Brain pericyte (primary cell): ENCODE measurements at regions not wholly inside any gene's neighbourhood (a gene's known extent, or its start where the extent isn't known, plus 50 kb on each side); places are given as distances from the start of the nearest gene placed in this dataset.
A peak's percentile ranks its signal among the peaks of the same experiment; 100 is the strongest.

Experiments
- DNase-seq: peaks from one replicate; pipeline ENCODE4 v3.0.0-alpha.2; 2012; ENCODE audit warnings: low read depth, low spot score

DNA sequence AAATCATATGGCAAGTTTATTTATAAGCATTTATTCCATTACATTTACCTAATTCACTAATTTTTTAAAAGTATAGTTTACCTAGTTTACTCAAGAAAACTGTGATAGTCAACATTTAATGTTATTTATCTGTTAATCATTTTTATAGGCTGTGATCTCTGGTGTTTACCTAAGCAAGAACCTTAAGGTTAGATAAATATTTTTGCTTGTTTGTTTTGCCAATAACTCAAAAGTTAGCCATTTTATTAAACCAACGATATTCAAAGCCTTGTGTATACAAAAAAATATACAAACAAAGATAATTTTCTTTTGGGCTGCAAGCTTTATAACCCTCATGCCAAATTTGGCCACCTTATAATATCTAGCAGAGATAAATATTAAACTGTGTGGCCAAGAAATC, 157.3 kb downstream of the SLCO1B3 start:
- DNase-seq: no peak

DNA sequence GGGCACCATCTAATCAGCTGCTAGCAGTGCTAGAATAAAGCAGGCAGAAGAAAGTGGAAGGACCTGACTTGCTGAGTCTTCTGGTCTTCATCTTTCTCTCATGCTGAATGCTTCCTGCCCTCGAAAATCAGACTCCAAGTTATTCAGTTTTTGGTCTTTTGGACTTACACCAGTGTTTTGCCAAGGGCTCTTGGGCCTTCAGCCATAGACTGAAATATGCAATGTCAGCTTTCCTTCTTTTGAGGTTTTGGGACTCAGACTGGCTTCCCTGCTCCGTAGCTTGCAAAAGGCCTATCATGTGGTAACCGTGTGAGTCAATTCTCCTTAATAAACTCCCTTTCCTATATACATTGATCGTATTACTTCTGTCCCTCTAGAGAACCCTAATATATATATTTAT, 159.3 kb downstream of the SLCO1B3 start:
- no peak for DNase-seq

DNA sequence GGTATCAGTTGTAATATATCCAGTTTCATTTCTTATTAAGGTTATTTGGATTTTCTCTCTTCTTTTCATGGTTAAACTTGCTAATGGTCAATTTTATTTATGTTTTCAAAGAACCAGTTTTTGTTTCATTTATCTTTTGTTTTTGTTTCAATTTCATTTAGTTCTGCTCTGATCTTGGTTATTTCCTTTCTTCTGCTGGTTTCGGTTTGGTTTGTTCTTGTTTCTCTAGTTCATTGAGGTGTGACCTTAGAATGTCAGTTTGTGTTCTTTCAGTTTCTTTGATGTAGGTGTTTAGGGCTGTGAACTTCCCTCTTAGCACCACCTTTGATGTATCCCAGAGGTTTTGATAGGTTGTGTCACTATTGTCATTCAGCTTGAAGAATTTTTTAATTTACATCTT, 145.6 kb upstream of the SLCO1B1 start:
- DNase-seq: no peak

DNA sequence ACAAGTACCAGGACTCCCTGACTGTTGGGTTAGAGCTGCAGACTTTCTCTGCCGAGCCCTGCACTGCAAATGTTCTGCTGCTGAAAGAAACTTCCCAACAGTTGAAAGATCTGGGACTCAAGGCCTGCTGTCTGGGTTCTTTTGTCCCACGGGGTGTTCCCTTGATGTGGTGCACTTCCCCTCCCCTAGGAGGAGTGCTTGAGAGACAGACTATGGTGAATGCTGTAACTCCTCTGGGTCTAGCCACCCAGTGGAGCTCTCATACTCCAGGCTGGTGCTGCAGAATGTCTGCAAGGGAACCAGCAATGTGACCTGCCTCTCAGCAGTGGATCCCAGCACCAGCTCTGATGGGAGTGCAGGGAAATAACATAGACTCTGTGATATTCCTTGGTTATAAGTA, 129.2 kb upstream of the SLCO1B1 start:
- DNase-seq: no peak

DNA sequence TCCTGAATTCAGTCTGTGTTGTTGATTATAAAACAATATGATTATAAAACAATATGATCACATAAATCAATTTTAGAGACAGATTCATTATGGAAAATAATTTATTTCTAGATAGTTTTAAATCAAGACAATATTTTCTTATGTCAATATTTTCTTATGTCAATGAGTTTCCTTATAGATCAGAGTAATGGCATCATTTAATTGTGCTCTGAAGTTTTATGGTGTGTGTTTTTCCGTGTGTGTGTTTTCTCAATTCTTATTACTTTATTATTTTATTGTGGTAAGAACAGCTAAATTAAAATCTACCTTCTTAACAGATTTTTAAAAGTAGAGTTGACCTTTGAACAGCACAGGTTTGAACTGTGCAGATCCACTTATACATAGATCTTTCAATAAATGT, 105.3 kb upstream of the SLCO1B1 start:
- DNase-seq: no peak

DNA sequence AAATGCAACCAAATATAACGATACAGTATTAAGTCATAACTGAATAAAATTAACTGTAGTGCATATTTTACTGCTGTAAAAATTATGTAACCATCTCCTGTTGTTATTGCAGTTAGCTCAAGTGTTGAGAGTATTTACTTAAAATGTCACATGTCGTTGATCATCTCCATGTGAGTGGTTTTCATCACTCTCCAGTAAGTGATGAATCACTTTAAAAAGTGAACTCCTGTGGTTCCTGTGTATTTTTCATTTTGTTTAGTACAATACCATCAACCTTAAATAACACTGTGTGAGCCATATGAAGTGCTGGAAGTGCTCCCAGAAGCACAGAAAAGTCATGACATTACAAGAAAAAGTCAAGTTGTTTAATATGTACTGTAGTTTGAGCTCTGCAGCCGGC, 104.7 kb upstream of the SLCO1B1 start:
- peak; percentile 94 for DNase-seq

DNA sequence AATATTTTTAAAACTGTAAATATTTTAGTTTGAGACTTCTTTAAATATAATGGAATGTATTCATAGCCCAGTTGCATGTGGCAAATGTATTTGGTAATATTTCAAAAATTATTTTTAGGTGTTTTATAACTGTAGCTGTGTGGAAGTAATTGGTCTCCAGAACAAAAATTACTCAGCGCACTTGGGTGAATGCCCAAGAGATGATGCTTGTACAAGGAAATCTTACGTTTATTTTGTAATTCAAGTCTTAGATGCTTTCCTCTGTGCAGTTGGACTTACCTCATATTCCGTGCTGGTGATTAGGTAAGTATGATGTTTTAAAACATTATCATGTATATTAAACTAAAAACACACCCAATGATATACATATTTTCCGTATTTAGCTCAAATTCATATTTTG, 76.7 kb upstream of the SLCO1B1 start:
- peak; percentile 64 for DNase-seq

DNA sequence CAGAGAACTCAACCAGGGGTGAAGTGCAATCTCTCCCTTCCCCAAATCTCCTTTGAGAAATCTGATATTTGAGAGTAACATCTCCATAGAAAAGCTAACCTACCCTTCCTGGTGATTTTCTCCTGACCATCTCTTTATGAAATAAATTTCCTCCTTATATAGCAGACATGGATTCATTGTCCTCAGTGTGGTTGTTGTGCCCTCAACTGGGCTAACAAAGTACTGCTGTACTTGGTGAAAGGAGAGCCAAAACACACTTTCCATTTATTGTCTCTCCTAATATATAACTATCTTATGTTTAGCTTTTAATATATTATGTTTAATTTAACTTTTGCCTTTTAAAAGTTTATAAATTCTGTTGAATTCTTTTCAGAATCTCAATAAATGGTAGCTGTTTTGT, 65.1 kb upstream of the SLCO1B1 start:
- no peak for DNase-seq

DNA sequence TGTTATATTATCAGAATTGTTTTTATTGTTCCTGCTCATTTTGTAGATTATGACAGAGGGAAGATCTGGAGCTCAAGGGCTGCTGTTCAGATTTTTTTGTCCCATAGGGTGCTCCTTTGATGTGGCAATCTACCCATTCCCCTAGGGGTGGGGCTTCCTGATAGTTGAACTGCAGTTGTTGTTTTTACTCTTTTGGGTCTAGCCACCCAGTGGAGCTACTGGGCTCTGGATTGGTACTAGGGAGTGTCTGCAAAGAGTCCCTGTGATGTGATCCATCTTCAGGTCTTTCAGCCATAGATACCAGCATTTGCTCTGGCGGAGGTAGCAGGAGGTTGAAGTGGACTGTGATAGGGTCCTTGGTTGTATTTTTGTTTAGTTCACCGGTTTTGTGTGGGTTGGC, 57.9 kb upstream of the SLCO1B1 start:
- no peak for DNase-seq

DNA sequence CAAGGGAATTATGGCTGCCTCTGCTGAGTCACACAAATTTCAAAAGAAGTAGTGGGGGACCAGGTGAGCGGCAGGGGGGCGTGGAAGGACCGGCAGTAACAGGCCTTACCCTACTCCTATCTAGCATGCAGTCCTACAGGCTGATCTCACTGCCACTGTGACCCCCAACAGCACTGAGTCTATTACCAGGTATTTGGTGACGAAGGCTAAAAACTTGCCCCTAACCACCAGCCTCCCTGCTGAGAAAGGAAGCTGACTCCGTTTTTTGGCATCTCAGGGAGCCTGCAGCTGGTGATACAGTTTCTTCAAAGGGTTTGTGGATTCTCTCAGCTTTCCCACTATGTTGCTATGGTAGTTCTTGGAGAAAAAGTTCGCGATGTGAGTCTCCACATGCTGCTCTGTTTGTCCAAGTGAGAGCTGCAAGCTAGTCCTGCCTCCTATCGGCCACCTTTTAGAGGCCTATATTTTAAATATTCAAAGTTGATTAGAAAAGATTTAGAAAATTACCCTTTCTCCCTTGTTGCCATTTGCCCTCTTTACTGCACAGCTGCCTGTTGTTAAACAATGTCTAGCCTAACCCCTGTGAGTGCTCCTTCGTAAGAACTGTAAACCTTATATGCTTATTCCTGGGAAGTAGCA, 57.1 kb upstream of the SLCO1B1 start:
- DNase-seq: peak; percentile 85
